GM18499 (cell line): ENCODE measurements at regions not wholly inside any gene's neighbourhood (a gene's known extent, or its start where the extent isn't known, plus 50 kb on each side); places are given as distances from the start of the nearest gene placed in this dataset.

Source experiments
- ATAC-seq: cut with Tn5 transposase; IDR thresholded peaks from one replicate; pipeline ENCODE4 v1.9.1; 2021; ENCODE audit warnings: moderate number of reproducible peaks; ENCODE audit not compliant: insufficient read depth, unreplicated experiment

- no peak for ATAC-seq
Observed at GRCh38 chr5:61882901-61883500, 423.0 kb upstream of the KIF2A start.

GRCh38 chr5:61884252-61884855 is 421.7 kb upstream of the KIF2A start:
- ATAC-seq, result no peak

DNA sequence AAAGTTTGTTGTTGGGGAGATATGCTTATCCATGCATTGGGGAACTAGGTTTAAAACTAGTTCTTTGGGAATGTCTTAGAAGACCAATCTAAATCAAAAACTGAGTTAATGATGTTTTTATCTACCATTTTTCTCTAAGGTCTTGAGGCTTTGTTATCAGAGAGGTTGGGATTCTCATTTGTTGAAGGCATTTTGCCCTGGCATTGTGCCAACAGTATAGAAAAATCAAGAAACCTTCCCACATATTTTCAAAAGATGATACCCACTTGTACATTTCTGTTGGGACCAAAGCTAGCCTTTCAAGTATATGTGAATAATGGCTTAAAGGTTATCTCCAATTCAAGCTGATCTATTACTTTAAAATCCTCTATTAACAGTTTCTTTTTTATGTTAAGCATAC is 419.8 kb upstream of the KIF2A start:
- ATAC-seq, result no peak

DNA sequence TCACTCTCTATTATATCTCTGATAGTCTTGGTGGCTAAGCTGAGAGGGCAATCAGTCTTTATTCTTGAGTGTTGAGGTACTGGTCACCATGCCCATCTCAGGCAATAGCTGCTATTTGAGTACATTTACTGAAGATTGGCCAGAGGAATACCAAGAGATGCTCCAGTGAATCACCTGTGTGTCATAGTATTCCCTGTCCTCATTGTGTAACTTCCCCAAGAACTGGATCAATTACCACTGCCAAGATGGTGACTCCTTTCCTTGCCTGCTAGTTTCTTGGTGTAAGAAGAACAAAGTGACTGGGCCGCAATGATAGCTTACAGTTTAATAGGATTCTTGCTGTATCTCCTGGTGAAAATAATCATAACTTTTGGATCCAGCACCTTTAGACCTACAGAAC is 418.7 kb upstream of the KIF2A start:
- no peak for ATAC-seq

GRCh38 chr5:61894046-61894445 is 412.0 kb upstream of the KIF2A start:
- no peak for ATAC-seq

DNA sequence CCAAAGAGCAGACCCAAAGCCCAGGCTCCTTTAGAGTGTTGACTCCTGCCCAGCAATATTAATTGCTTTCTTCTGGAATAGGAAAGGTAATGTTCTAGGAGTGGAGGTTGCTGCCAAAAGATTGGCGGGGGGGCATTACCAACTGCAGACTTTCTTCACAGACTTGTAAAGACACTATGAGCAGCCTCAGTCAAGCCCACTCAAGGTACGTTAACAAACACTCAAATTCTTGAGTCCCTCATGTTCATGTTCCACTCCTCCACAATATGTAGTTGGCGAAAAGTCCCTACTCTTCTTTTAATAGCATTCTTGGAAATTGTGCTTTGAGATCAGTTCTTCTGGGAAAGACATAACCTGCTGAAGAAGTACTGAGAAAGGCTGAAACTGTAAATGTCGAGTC is 409.2 kb upstream of the KIF2A start:
- ATAC-seq, result no peak

DNA sequence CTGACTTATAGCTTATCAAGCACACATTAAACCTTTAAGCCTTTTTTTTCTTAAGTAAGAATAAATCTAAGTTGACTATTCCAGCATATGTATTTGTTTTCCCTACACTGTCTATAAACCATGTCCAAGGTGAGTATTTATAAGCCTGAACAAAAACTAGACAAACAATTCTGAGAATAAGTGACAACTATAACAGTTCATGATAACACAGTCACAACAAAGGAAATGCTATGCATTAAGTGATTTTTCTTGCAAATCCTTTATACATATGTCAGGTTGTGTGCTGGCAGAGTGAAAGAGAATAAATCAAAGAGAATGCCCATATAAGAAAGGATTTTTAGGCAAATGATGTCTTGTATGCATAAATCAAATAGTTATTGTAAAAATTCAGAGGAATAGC is 408.8 kb upstream of the KIF2A start:
- no peak for ATAC-seq

- ATAC-seq, result no peak
Observed at GRCh38 chr5:61901997-61902396, 404.0 kb upstream of the KIF2A start.

- no peak for ATAC-seq
Observed at GRCh38 chr5:61904730-61905129, 401.3 kb upstream of the KIF2A start.

GRCh38 chr5:61905613-61906012 is 400.4 kb upstream of the KIF2A start:
- no peak for ATAC-seq

DNA sequence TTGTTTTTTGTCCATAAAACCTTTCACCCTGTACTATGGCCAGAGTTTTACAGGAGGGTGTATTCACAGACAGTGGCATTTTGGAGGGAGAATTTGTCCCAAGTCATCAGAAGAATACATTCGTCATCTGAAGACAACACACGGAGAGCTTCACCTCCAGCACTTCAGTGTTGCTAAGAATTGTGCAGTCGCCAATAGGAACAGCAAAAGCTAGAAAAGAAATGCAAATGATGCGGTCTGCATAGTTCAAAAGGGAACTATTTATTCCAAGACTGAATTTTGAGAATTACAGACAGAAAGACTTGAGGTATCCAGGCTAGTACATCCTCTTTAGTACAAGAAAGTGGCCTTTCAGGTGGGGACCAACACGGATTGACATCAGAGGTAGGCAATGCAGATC is 399.2 kb upstream of the KIF2A start:
- ATAC-seq, result no peak

DNA sequence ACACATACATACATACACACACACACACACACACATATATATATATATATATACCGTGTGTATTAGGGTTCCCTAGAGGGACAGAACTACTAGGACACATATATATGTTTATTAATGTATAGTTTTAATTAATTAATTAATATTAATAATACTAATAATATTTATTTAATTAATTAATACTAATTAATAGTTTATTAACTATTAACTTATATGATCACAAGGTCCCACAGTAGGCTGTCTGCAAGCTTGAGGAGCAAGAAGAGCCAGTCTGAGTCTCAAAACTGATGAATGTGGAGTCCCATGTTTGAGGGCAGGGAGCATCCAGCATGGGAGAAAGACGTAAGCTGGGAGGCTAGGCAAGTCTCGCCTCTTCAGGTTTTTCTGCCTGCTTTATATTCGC is 398.0 kb upstream of the KIF2A start:
- no peak for ATAC-seq

DNA sequence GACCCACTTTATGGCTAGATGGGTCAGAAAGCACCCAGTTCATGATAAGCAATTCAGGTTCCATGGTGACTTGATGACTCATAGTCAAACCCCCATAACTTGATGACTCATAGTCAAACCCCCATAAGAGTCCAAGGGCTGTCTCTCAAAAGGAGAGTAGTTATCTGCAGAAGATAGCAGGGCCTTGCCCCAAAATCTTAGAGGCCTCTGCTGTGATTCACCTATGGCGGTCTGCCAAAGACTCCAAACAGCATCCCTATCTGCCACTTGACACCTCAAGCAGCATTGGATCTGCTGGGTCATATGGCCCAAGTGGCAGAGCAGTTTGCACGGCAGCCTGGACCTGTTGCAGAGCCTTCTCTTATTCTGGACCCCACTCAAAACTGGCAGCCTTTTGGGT is 395.2 kb upstream of the KIF2A start:
- no peak for ATAC-seq

DNA sequence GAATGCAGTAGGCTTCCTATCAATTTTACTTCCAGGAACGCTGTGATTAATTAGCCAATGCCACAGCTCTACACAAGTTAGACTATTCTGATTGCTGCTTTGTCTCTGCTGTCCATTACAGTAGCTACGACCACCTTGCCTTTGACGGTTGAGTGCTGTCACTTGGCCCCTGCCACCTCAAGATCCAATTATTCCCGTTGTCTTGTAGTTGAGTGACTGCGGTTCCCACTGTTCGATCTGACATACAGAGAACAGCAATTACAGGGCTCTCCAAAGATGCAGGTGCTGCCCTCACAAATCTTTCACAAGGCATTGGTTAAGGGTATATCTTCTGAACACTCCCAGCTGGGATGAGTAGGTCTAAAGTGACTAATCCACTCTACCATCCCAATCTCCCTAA is 393.4 kb upstream of the KIF2A start:
- no peak for ATAC-seq

GRCh38 chr5:61915646-61916045 is 390.4 kb upstream of the KIF2A start:
- no peak for ATAC-seq

GRCh38 chr5:61916621-61917620 is 389.1 kb upstream of the KIF2A start:
- no peak for ATAC-seq

GRCh38 chr5:61918611-61919010 is 387.4 kb upstream of the KIF2A start:
- ATAC-seq, result no peak

DNA sequence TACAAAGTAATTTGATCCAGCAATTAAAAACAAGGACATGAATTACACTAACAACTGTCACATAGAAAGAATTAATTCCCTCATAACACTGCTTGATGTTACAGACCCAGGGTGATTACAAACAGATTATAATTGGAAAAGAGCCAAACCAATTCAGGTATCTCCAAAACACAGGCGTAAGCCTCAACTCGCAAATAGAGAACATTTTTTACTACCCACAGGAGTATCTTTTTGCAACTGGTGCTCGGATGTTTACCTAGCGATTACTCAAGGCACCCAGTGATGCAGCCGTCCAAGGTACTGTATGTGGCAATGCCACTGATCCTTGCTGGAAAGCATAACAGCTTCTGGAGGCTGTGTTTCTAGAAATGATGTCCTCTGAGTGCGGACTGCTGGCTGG is 386.1 kb upstream of the KIF2A start:
- no peak for ATAC-seq

DNA sequence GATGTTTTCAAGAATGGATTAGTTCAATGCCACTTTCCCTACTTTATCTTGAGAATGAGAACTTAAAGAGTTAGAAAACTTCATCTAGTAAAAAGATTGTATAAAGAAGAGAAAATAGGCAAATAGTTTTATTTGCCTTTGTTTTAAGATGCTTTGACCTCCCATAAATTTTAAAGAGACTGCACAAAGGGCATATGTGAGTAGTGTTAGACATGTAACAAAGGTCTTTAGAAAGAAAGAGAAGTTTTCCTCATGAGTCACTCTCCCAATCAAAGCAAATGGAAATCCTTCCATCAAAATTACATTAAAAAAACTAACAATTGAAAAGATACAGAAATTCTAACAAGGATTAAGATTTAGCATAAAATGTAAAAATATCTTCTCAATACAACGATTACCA is 381.8 kb upstream of the KIF2A start:
- no peak for ATAC-seq

GRCh38 chr5:61926911-61927310 is 379.1 kb upstream of the KIF2A start:
- no peak for ATAC-seq

GRCh38 chr5:61931236-61931635 is 374.8 kb upstream of the KIF2A start:
- no peak for ATAC-seq
